ENCODE measurements at regions not wholly inside any gene's neighbourhood (a gene's known extent, or its start where the extent isn't known, plus 50 kb on each side); places are given as distances from the start of the nearest gene placed in this dataset.

- TF ChIP-seq CTCF (IDR thresholded peaks at IDR 0.05) (no peak), POLR2A (IDR thresholded peaks at IDR 0.05) (no peak)
Measured at GRCh38 chr13:62331384-62331783, 915.7 kb upstream of the PCDH20 start.
